CD4-positive, alpha-beta T cell treated with Interleukin-4 for 1 hour (primary cell): ENCODE measurements at regions not wholly inside any gene's neighbourhood (a gene's known extent, or its start where the extent isn't known, plus 50 kb on each side); places are given as distances from the start of the nearest gene placed in this dataset.

Source experiments
- DNase-seq, 2 donors: peaks; one replicate each; pipeline ENCODE4 v3.0.0-alpha.2; 2020 to 2022

GRCh38 chr7:115113131-115113530 is 191.2 kb downstream of the MDFIC start:
- DNase-seq = no peak

DNA sequence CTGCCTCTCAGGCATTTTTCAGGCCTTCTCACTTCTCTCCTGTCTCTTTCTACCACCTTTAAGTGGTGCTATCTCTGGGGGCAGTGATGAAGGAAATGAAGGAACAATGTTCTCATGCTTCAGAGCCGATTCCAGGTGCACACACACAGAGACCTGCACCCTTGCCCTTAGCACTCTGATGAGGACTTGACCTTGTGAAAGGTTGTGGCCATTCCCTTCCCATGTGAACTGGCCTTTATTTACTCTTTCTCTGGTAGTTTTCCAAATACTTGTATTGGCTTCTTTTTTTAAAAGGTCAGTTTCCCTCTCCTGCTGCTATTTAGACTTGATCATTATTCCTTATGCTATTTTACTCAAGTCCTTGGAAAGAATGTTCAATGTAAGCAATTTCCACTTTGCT is 188.6 kb downstream of the MDFIC start:
- no peak for DNase-seq

DNA sequence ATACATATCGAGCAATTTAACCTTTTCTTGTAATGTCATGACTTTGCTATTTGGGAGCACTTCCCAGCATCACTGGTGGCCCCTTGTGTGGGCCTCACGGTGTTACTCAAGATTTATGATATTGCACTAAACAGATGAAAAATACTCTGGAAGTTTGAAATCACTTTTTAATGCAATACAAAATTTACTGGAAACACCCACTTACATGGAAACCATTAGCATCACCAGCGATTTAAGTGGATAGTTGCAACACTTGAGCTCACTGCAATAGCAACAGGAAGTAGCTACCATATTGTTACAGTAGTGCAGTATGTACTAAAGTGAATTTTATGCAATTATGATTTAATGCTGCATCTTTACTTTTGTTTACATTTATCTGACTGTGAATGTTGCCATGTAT is 184.4 kb downstream of the MDFIC start:
- DNase-seq = no peak

- no peak for DNase-seq
Measured at GRCh38 chr7:115102738-115103137, 180.8 kb downstream of the MDFIC start.

- DNase-seq = no peak
Measured at GRCh38 chr7:115101199-115101598, 179.3 kb downstream of the MDFIC start.

GRCh38 chr7:115099906-115100305 is 178.0 kb downstream of the MDFIC start:
- DNase-seq = no peak

DNA sequence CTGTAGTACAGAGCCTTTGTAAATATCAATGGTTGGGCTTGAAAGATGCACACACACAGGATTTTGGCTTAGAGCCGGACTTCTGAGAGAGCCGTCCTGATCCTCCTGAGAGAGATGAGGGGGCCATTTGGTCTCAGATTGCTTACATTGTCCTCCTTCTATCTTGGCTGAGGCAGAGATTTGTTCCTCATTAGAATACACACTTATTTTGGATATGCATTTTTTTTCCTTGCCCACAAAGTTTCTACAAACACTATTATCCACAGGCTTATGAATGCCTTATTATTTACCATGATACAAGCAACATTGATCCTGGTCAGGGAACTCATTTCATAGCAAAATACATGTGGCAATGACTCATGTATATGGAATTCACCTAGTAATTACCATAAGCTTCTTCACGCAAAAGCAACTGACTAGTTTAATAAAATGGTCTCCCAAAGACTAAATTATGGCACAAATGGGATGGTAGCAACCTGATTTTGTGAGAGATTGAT is 175.3 kb downstream of the MDFIC start:
- DNase-seq = no peak

DNA sequence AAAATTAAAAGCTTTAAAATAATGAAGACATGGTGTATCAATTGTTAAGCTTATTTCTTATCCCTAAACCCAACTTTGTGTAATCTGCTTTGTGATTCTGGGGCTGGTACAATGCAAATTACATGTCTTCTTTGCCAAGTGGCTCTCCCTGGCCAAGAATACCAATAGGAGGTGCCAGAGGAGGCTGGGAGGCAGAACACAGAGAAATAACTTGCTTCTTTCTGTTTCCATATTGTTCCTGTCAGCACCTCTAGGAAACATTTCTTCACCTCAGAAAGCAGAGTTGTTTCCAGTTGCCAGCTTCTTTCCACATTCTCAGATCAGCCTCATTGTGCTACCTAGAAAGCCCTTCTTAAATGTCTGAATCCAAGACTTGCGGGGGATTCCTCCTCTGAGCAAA is 174.4 kb downstream of the MDFIC start:
- no peak for DNase-seq

GRCh38 chr7:115094163-115094562 is 172.3 kb downstream of the MDFIC start:
- DNase-seq = no peak

- no peak for DNase-seq
Measured at GRCh38 chr7:115088893-115089292, 167.0 kb downstream of the MDFIC start.

DNA sequence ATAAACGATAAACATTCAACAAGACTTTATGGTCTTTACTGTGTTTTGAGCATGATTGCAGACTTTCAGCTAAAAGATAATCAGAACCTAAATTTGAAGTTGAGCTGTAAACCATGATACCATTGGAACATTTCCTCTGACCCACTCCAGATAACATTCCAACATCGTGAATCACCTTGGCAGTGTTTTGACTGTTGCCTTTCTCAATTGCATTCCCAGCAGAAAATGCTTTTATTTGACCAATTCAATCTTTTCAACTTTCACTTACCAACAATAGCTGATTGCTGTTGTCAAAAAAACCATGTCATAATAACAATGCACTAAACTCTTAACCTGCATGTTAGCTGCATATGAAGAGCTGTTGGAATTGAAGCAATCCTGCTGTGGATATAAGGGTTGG is 165.5 kb downstream of the MDFIC start:
- DNase-seq = no peak

DNA sequence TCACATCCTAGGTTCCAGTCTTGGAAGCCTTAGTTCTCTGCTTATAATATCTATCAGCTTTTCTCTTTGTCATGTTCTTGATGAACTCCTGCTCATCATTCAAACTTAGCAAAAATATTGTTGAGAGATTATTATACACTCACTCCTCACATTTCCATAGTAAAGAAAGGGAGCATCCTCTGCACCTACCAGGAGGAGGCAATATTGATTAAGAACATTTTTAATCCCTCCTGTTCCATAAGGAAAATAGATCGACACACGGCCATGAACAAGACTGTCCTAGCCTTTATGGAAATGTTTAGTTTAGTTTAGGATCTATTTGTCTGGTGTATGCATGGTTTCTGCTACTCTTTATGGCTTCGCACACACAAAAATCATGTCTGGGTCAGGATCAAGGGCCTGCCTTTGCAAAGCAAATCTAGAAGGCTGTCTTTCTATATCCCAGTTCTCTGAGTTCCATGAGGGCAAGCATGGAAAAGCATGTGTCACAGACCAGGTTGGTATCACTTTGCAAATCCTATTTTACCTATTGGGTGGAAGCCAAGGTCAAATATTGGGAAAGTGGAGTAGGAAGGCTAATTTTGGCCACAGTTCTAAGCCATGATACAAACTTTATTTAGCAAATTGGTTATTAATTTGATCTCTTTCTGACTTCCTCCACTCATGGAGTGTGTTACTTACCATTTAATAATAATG is 164.4 kb downstream of the MDFIC start:
- no peak for DNase-seq

DNA sequence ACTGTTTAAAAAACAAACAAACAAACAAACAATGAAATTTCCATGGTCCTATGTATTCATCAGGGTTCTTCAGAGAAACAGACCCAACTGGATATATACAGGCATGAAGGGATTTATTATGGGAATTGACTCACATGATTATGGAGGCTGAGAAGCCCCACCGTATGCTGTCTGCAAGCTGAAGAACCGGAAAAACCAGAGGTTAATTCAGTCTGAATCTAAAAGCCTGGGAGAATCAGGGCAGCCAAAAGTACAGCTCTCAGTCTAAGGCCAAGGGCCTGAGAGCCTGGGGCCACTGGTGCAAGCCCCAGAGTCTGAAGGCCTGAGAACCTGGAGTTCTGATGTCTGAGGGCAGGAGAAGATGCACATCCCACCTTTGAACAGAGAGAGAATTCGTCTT is 163.5 kb downstream of the MDFIC start:
- no peak for DNase-seq

- DNase-seq = no peak
Measured at GRCh38 chr7:115083935-115084334, 162.0 kb downstream of the MDFIC start.

DNA sequence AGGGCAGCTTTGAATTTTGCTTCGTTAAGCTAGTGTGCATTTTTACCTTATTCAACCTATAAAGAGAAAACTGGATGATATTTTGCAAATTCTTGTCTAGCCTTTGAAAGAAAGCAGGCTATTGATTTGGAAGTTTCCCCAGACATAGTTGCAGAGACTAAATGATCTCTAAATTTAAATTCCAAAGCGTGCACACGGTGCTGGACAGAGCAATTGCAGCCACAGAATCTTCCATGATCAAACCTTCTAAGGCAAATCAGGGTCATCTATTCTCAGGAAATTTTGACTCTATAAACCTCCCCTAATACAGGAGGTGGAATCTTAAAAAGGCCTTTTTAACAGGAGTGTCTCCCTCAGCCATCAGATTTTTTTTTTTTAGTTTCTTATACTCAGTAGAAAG is 159.9 kb downstream of the MDFIC start:
- no peak for DNase-seq

- no peak for DNase-seq
Measured at GRCh38 chr7:115078851-115079250, 157.0 kb downstream of the MDFIC start.

DNA sequence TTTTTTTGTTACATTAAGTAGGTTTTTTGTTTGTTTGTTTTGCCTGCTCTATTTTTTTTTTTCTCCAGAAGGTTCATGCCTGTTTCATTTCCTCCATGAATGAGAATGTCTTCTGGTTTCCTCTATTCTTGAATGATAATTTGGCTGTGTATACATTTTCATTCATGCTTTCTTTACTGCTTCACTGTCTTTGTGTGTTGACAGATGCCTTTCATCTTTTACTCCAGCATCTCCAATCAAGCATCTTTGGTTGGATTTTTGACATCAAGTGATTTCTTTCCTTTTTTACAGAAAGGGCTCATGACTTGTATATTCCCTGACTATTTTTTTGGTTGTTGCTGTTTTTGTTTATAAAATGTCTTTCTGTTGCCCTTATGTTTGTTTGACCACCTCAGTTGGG is 156.5 kb downstream of the MDFIC start:
- no peak for DNase-seq

DNA sequence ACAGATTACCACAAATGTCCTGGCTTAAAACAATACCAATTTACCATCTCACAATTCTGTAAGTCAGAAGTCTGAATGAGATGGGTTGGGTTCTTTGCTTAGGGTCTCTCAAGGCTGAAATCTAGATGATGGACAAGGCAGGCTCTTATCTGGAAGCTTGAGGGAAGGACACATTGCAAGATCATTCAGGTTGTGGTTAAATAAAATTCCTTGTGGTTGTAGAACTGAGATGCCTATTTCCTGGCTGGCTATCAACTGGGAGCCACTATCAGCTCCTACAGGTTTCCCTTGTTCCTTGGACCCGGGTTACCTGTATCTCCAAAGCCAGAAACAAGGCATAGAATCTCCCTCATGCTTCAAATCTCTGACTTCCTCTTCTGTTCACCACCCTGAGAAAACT is 148.4 kb downstream of the MDFIC start:
- DNase-seq = no peak
